ENCODE measurements at regions not wholly inside any gene's neighbourhood (a gene's known extent, or its start where the extent isn't known, plus 50 kb on each side); places are given as distances from the start of the nearest gene placed in this dataset.

GRCh38 chr18:25470062-25470461 lies 118.1 kb upstream of the ZNF521 start:
- TF ChIP-seq, protein P1, sequence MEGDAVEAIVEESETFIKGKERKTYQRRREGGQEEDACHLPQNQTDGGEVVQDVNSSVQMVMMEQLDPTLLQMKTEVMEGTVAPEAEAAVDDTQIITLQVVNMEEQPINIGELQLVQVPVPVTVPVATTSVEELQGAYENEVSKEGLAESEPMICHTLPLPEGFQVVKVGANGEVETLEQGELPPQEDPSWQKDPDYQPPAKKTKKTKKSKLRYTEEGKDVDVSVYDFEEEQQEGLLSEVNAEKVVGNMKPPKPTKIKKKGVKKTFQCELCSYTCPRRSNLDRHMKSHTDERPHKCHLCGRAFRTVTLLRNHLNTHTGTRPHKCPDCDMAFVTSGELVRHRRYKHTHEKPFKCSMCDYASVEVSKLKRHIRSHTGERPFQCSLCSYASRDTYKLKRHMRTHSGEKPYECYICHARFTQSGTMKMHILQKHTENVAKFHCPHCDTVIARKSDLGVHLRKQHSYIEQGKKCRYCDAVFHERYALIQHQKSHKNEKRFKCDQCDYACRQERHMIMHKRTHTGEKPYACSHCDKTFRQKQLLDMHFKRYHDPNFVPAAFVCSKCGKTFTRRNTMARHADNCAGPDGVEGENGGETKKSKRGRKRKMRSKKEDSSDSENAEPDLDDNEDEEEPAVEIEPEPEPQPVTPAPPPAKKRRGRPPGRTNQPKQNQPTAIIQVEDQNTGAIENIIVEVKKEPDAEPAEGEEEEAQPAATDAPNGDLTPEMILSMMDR (IDR thresholded peaks at IDR 0.05): no peak
- TF ChIP-seq POLR2AphosphoS5 (IDR thresholded peaks at IDR 0.05) (no peak), EP300 (IDR thresholded peaks at IDR 0.05; ENCODE audit: low read depth) (no peak), POLR2A (IDR thresholded peaks at IDR 0.05) (no peak)

All from transverse colon (tissue), 4 donors.